ENCODE measurements at regions not wholly inside any gene's neighbourhood (a gene's known extent, or its start where the extent isn't known, plus 50 kb on each side); places are given as distances from the start of the nearest gene placed in this dataset.

DNA sequence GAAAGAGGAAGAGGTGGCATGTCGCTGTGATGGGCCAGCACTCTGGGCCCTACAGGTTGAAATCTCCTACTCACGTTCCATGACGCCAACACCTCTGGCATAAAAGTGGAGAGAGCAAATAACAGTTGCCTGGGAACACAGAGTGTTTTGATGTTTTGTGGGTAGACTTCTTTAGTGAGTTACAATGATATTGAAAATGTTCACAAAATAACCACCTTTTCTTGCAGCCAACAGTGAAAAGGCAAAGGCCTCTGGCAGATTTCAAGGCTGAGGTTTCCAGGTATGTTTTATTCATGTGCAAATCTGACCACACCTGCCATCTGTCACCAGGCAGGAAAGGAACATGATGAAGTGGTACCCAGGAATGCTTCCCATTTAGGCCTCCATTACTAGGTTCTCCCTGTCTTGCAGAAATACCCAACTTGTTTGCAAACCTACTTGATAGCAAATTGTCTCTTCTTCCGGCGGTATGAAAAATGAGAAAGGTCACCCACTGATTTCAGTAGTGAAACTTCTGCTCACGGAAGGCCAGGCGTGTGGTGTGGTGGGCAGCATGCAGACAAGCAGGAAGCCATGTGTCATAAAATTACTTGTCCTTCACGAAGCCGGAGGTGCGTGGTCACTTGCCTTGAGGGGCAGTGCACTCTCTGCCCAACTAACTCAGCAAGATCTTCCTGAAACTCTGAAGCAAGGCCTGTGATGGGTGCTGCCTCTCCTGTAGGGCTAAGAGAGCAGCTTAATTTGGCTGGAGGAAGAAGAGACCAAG lies 299.1 kb upstream of the PRDM1 start:
- peak overlapping the region in 1 of 2 donors; percentile 18 for H3K4me3 Mint-ChIP-seq
- peaks cover 3 to 6% of the 10 kb centered on the region in 2 donors for H3K36me3 Mint-ChIP-seq (ENCODE audit: insufficient read depth in 2 of 2)
- H3K4me1 Mint-ChIP-seq (ENCODE audit: low read depth): peaks cover 72% of the 10 kb centered on the region
- peaks cover 0 to 2% of the 10 kb centered on the region in 2 donors for H3K9me3 Mint-ChIP-seq
- peaks cover 23% of the 10 kb centered on the region for H3K27me3 Mint-ChIP-seq (ENCODE audit: low read depth)
- DNase-seq (peak; percentile 40 to 50), ATAC-seq (replicated peaks in 1 of 2) (peak; percentile 75 to 90)
- H3K27ac Mint-ChIP-seq: no peak overlapping the region

GRCh38 chr6:105786449-105786848 lies 299.7 kb upstream of the PRDM1 start:
- DNase-seq (no peak), ATAC-seq (replicated peaks in 1 of 2) (no peak)
- H3K27ac Mint-ChIP-seq: no peak overlapping the region
- no peak overlapping the region for H3K4me3 Mint-ChIP-seq
- peaks cover 3 to 6% of the 10 kb centered on the region in 2 donors for H3K36me3 Mint-ChIP-seq (ENCODE audit: insufficient read depth in 2 of 2)
- peaks cover 23% of the 10 kb centered on the region for H3K27me3 Mint-ChIP-seq (ENCODE audit: low read depth)
- H3K4me1 Mint-ChIP-seq (ENCODE audit: low read depth): peaks cover 72% of the 10 kb centered on the region
- peaks cover 0 to 2% of the 10 kb centered on the region in 2 donors for H3K9me3 Mint-ChIP-seq

- peaks cover 0 to 2% of the 10 kb centered on the region in 2 donors for H3K9me3 Mint-ChIP-seq
- no peak overlapping the region for H3K27ac Mint-ChIP-seq
- peaks cover 23% of the 10 kb centered on the region for H3K27me3 Mint-ChIP-seq (ENCODE audit: low read depth)
- H3K4me3 Mint-ChIP-seq: no peak overlapping the region
- no peak for DNase-seq
- ATAC-seq (replicated peaks in 1 of 2): no peak
- peaks cover 3 to 6% of the 10 kb centered on the region in 2 donors for H3K36me3 Mint-ChIP-seq (ENCODE audit: insufficient read depth in 2 of 2)
- peaks cover 67% of the 10 kb centered on the region for H3K4me1 Mint-ChIP-seq (ENCODE audit: low read depth)
Observed at GRCh38 chr6:105785066-105785811, 300.9 kb upstream of the PRDM1 start.

GRCh38 chr6:105784179-105784578 lies 302.0 kb upstream of the PRDM1 start:
- ATAC-seq (replicated peaks in 1 of 2): no peak
- DNase-seq: no peak
- Mint-ChIP-seq H3K36me3 (ENCODE audit: insufficient read depth in 2 of 2) (peaks cover 3 to 6% of the 10 kb centered on the region in 2 donors), H3K4me1 (ENCODE audit: low read depth) (peaks cover 73% of the 10 kb centered on the region), H3K9me3 (peaks cover 0 to 2% of the 10 kb centered on the region in 2 donors), H3K27me3 (ENCODE audit: low read depth) (peaks cover 17% of the 10 kb centered on the region), H3K4me3 (no peak overlapping the region), H3K27ac (no peak overlapping the region)

GRCh38 chr6:105783333-105783935 lies 302.7 kb upstream of the PRDM1 start:
- H3K4me3 Mint-ChIP-seq: no peak overlapping the region
- H3K27me3 Mint-ChIP-seq (ENCODE audit: low read depth): peaks cover 17% of the 10 kb centered on the region
- H3K4me1 Mint-ChIP-seq (ENCODE audit: low read depth): peaks cover 76% of the 10 kb centered on the region
- H3K36me3 Mint-ChIP-seq (ENCODE audit: insufficient read depth in 2 of 2): peaks cover 3 to 6% of the 10 kb centered on the region in 2 donors
- ATAC-seq (replicated peaks in 1 of 2) (no peak), DNase-seq (no peak)
- no peak overlapping the region for H3K27ac Mint-ChIP-seq
- H3K9me3 Mint-ChIP-seq: peaks cover 0 to 2% of the 10 kb centered on the region in 2 donors

- ATAC-seq (replicated peaks in 1 of 2) (peak; percentile 56), DNase-seq (no peak)
- Mint-ChIP-seq H3K4me1 (ENCODE audit: low read depth) (peaks cover 63% of the 10 kb centered on the region), H3K9me3 (no peaks in the 10 kb centered on the region), H3K36me3 (ENCODE audit: insufficient read depth in 2 of 2) (no peaks in the 10 kb centered on the region), H3K4me3 (peak overlapping the region; percentile 52 to 84), H3K27me3 (ENCODE audit: low read depth) (peaks cover 17% of the 10 kb centered on the region), H3K27ac (peak overlapping the region; percentile 81)
Observed at GRCh38 chr6:105781915-105782314, 304.2 kb upstream of the PRDM1 start.

GRCh38 chr6:105781248-105781647 lies 304.9 kb upstream of the PRDM1 start:
- Mint-ChIP-seq H3K27ac (peak overlapping the region; percentile 54), H3K36me3 (ENCODE audit: insufficient read depth in 2 of 2) (no peaks in the 10 kb centered on the region), H3K27me3 (ENCODE audit: low read depth) (peaks cover 17% of the 10 kb centered on the region), H3K4me3 (peak overlapping the region in 1 of 2 donors; percentile 84), H3K4me1 (ENCODE audit: low read depth) (peaks cover 57% of the 10 kb centered on the region), H3K9me3 (no peaks in the 10 kb centered on the region)
- DNase-seq (peak; percentile 32 to 39), ATAC-seq (replicated peaks in 1 of 2) (peak; percentile 72 to 79)

- Mint-ChIP-seq H3K36me3 (ENCODE audit: insufficient read depth in 2 of 2) (no peaks in the 10 kb centered on the region), H3K4me3 (no peak overlapping the region), H3K4me1 (ENCODE audit: low read depth) (peaks cover 47% of the 10 kb centered on the region), H3K27me3 (ENCODE audit: low read depth) (peaks cover 9% of the 10 kb centered on the region), H3K27ac (no peak overlapping the region), H3K9me3 (no peaks in the 10 kb centered on the region)
- DNase-seq (no peak), ATAC-seq (replicated peaks in 1 of 2) (no peak)
Observed at GRCh38 chr6:105780146-105780860, 305.8 kb upstream of the PRDM1 start.

- no peaks in the 10 kb centered on the region for H3K9me3 Mint-ChIP-seq
- H3K27ac Mint-ChIP-seq: no peak overlapping the region
- H3K36me3 Mint-ChIP-seq (ENCODE audit: insufficient read depth in 2 of 2): no peaks in the 10 kb centered on the region
- no peak overlapping the region for H3K4me3 Mint-ChIP-seq
- H3K27me3 Mint-ChIP-seq (ENCODE audit: low read depth): no peaks in the 10 kb centered on the region
- ATAC-seq (replicated peaks in 1 of 2) (no peak), DNase-seq (no peak)
- peaks cover 39% of the 10 kb centered on the region for H3K4me1 Mint-ChIP-seq (ENCODE audit: low read depth)
Observed at GRCh38 chr6:105779110-105779509, 307.0 kb upstream of the PRDM1 start.

DNA sequence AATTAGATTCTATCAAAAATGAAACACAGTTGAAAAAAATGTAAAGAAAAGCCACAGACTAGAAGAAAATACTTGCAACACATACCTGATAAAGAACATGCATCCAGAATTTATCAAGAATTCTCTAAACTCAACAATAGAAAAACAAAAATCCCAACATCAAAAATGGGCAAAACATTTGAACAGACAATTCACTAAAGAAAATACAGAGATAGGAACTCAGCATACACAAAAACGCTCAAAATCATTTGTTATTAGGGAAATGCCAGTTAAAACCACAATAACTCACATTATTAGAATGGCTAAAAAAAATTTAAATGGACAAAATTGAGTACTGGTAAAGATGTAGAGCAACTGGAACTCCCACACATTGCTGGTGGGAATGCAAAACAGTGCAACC lies 311.0 kb upstream of the PRDM1 start:
- H3K36me3 Mint-ChIP-seq (ENCODE audit: insufficient read depth in 2 of 2): no peaks in the 10 kb centered on the region
- peaks cover 9% of the 10 kb centered on the region for H3K4me1 Mint-ChIP-seq (ENCODE audit: low read depth)
- no peak overlapping the region for H3K4me3 Mint-ChIP-seq
- no peak overlapping the region for H3K27ac Mint-ChIP-seq
- H3K9me3 Mint-ChIP-seq: no peaks in the 10 kb centered on the region
- H3K27me3 Mint-ChIP-seq (ENCODE audit: low read depth): no peaks in the 10 kb centered on the region
- DNase-seq (no peak), ATAC-seq (replicated peaks in 1 of 2) (no peak)

DNA sequence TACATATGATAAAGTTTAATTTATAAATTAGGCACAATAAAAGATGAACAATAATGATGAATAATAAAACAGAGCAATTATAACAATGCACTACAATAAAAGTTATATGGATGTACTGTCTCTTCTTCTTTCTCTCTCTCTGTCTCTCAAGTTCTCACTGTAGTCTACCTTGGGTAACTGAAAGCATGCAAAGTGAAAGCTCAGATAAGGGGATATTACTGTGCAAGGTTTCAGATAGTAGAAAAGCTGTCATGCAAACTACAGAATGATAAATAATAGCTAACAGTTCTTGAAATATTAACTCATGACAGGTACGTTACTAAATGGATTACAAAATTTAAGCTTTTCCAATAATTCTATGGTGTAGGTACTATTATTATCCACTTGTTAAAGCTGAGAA lies 311.9 kb upstream of the PRDM1 start:
- Mint-ChIP-seq H3K27me3 (ENCODE audit: low read depth) (no peaks in the 10 kb centered on the region), H3K36me3 (ENCODE audit: insufficient read depth in 2 of 2) (no peaks in the 10 kb centered on the region), H3K9me3 (no peaks in the 10 kb centered on the region), H3K4me1 (ENCODE audit: low read depth) (peaks cover 4% of the 10 kb centered on the region), H3K27ac (no peak overlapping the region), H3K4me3 (no peak overlapping the region)
- DNase-seq (no peak), ATAC-seq (replicated peaks in 1 of 2) (no peak)

GRCh38 chr6:105771313-105771970 lies 314.7 kb upstream of the PRDM1 start:
- Mint-ChIP-seq H3K9me3 (no peaks in the 10 kb centered on the region), H3K27me3 (ENCODE audit: low read depth) (no peaks in the 10 kb centered on the region), H3K36me3 (ENCODE audit: insufficient read depth in 2 of 2) (no peaks in the 10 kb centered on the region), H3K27ac (no peak overlapping the region), H3K4me1 (ENCODE audit: low read depth) (no peaks in the 10 kb centered on the region), H3K4me3 (no peak overlapping the region)
- ATAC-seq (replicated peaks in 1 of 2): no peak
- DNase-seq: no peak

Measured in activated T-cell treated with anti-CD3 and anti-CD28 coated beads, Interleukin-2, amount 50 U/mL, for 72 hours (primary cell).